ENCODE measurements at regions not wholly inside any gene's neighbourhood (a gene's known extent, or its start where the extent isn't known, plus 50 kb on each side); places are given as distances from the start of the nearest gene placed in this dataset.

DNA sequence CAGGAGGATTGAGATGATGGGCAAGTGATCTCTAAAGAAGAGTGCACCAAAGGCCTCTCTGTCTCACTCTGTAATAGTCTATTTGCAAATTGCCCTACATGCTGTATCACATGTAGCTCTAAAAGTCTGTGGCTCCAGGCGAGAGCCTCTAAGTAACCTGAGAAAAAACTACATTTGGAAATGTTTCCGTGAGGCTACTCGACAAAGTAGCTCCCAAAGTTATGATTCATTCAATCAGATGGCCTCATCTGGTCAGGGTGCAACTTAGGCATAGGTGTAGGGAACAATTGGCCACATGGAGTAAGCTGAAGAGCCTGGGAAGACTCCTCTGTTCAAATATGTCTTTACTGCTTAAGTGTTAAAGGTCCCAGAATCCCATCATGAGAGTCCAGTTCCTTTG lies 155.4 kb upstream of the PLEKHG7 start:
- Mint-ChIP-seq H3K4me1 (ENCODE audit: low read depth) (peaks cover 35% of the 10 kb centered on the region), H3K27ac (no peak overlapping the region), H3K4me3 (no peak overlapping the region), H3K27me3 (no peaks in the 10 kb centered on the region), H3K36me3 (ENCODE audit: low read depth) (peaks cover 12% of the 10 kb centered on the region), H3K9me3 (peaks cover 4% of the 10 kb centered on the region)

DNA sequence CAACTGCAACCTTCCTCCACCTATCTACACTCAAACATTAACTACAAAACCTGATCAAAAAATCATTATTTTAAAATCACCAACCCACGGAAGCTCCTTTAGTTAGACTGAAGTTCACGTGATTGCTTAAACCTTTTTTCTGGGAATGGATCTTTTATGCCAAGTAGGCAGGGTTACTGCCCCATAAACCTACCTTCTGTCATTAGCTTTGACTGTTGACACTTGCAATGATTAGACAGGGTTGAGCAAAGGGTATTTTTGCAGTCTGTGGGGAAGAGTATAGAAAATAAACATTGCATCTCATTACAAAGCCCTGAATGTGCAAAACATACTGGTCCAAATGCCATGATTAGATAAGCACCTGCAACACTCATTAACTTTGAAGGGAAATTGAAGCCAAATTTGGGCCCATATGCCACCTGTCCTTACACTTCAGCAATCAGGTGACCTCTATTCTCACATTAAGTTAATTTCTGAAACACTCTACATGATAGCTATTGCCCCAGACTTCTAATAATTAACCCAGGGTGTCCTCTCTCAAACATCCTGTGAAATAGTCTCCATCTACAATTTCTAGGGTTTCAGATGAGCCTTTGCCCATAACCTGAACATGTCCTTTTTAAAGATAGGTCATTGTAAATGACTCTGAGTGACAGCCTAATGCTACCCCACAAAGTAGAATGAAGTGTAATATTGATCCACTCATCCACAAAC lies 156.0 kb upstream of the PLEKHG7 start:
- no peak overlapping the region for H3K27ac Mint-ChIP-seq
- H3K4me3 Mint-ChIP-seq = no peak overlapping the region
- H3K27me3 Mint-ChIP-seq = no peaks in the 10 kb centered on the region
- peaks cover 41% of the 10 kb centered on the region for H3K4me1 Mint-ChIP-seq (ENCODE audit: low read depth)
- H3K36me3 Mint-ChIP-seq (ENCODE audit: low read depth) = peaks cover 16% of the 10 kb centered on the region
- peaks cover 8% of the 10 kb centered on the region for H3K9me3 Mint-ChIP-seq

DNA sequence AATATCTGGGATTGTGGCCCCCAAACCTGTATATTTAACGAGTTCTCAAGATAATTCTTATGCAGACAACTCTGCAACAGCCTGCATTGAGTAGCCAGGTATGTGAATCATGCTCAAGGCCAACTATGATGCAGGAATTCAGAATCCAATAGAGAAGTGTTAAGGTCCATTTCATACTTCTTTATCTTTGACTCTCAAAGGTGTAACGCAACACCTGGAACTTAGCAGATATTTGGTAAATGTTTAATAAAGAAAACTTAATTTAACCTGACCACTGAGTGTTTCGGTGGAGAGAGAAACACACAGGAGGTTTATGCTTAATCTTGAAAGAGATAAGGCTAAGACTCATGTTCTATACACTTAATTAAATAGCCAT lies 156.5 kb upstream of the PLEKHG7 start:
- Mint-ChIP-seq H3K27me3 (no peaks in the 10 kb centered on the region), H3K4me3 (no peak overlapping the region), H3K9me3 (peaks cover 8% of the 10 kb centered on the region), H3K36me3 (ENCODE audit: low read depth) (peaks cover 16% of the 10 kb centered on the region), H3K27ac (no peak overlapping the region), H3K4me1 (ENCODE audit: low read depth) (peaks cover 46% of the 10 kb centered on the region)

DNA sequence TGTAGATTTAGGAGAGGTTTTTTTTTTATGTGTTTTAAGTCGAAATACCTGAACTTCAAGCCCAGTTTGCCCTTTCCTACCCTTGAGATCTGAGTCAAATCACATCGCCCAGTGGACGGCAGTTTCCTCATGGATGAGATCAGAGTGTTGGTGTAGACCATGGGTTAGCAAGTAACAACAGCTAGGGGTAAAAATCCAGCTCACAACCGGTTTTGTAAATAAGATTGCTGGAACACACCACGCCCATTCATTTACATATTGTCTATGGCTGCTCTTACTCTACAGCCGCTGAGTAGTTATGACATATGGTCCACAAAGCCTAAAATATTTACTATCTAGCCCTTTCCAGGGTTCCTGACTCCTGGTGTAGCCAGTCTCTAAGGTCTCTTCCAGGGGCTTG lies 158.5 kb upstream of the PLEKHG7 start:
- Mint-ChIP-seq H3K4me3 (no peak overlapping the region), H3K27me3 (no peaks in the 10 kb centered on the region), H3K27ac (peak overlapping the region; percentile 57)

DNA sequence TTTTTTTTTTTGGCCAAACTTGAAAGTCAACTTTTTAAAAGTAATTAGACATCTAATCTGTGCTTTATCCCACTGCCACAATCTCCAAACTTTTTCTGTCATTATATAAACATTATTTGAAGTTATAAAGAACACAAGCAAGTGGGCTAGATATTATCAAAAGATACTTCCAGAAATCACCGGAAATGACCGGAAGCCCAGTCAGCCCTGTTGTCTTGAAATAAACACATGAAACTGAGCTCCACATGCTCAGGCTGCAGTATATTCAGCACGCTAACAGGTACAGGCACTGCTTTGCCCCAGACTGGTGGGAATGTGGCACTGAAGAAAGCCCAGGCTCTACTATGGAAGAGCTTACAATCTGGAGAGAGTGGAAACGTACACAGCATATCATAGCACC lies 158.9 kb upstream of the PLEKHG7 start:
- Mint-ChIP-seq H3K27me3 (no peaks in the 10 kb centered on the region), H3K4me3 (no peak overlapping the region), H3K9me3 (peaks cover 8% of the 10 kb centered on the region), H3K36me3 (ENCODE audit: low read depth) (peaks cover 14% of the 10 kb centered on the region), H3K4me1 (ENCODE audit: low read depth) (peaks cover 64% of the 10 kb centered on the region), H3K27ac (peak overlapping the region; percentile 38)

More for the DNA sequence above, 158.5 kb upstream of the PLEKHG7 start:
- Mint-ChIP-seq H3K4me1 (ENCODE audit: low read depth) (peaks cover 62% of the 10 kb centered on the region), H3K36me3 (ENCODE audit: low read depth) (peaks cover 16% of the 10 kb centered on the region), H3K9me3 (peaks cover 10% of the 10 kb centered on the region)

DNA sequence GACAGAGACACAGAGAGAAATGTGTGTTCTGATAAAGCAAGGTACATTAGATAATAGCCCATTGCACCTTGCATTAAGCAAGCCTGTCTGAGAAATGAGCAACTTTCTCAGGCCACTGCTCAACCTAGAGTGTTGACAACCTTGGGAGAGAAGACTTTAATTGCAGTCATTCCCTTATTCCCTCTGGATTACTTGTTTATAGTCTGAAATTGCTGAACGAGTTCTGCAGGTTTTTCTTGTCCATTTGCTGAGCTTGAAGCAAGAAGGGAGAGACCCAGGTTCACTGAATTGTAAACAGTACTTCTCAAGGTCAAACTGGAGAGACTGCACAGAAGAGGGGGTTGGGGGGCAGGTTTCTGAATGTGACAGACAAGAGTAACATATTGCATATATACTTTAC lies 159.4 kb upstream of the PLEKHG7 start:
- peaks cover 68% of the 10 kb centered on the region for H3K4me1 Mint-ChIP-seq (ENCODE audit: low read depth)
- no peak overlapping the region for H3K4me3 Mint-ChIP-seq
- H3K9me3 Mint-ChIP-seq = peaks cover 7% of the 10 kb centered on the region
- peak overlapping the region; percentile 71 for H3K27ac Mint-ChIP-seq
- H3K27me3 Mint-ChIP-seq = no peaks in the 10 kb centered on the region
- peaks cover 11% of the 10 kb centered on the region for H3K36me3 Mint-ChIP-seq (ENCODE audit: low read depth)

DNA sequence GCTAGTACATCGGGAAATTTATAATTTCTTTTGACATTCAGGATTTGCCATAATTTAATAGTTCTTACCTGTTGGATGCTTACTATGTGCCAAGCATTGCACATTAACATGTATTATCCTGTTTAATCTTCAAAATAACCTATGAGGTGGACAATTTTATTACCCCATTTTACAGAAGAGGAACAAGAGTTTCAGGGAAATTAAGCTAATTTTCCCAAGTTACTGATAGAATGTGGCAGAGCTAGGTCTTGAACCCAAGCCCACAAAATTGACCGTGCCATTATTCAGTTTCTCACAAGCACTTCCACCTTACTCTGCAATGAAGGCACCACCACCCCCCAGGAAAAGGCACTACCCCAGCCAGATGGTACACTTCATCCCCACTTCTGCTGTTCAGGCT lies 161.1 kb upstream of the PLEKHG7 start:
- Mint-ChIP-seq H3K27me3 (no peaks in the 10 kb centered on the region), H3K4me1 (ENCODE audit: low read depth) (peaks cover 71% of the 10 kb centered on the region), H3K36me3 (ENCODE audit: low read depth) (peaks cover 11% of the 10 kb centered on the region), H3K27ac (peak overlapping the region; percentile 99), H3K4me3 (no peak overlapping the region), H3K9me3 (peaks cover 7% of the 10 kb centered on the region)

DNA sequence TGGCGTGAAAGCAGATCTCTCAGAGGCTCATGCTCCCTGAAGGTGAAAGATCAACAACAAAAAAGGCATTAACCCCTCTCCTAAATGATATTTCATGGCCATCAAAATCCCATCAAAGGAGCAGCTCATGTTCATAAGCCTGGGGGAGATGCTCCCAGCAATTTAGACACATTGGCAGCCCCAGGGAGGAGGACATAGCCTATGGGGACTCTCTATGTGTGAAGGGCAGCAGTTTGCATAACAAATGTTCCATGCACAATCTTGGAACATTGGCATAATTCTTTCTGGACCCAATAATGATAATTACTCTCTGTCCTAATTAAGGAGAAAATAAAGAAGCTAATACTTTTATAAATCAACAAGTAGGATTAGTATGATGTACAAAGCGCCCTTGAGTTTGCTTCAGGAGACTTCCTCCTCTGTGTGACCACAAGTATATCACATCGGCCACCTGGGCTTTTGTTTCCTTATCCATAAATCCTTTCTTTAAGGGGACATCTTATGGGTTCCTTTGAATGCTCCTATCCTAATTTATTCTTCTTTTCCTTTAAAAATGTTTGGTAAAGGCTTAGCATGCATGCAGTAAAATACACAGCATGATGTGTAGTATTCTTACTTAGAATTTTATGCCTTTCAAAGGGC lies 161.9 kb upstream of the PLEKHG7 start:
- Mint-ChIP-seq H3K27ac (peak overlapping the region; percentile 99), H3K27me3 (no peaks in the 10 kb centered on the region), H3K4me1 (ENCODE audit: low read depth) (peaks cover 77% of the 10 kb centered on the region), H3K9me3 (peaks cover 7% of the 10 kb centered on the region), H3K36me3 (ENCODE audit: low read depth) (peaks cover 11% of the 10 kb centered on the region), H3K4me3 (no peak overlapping the region)

DNA sequence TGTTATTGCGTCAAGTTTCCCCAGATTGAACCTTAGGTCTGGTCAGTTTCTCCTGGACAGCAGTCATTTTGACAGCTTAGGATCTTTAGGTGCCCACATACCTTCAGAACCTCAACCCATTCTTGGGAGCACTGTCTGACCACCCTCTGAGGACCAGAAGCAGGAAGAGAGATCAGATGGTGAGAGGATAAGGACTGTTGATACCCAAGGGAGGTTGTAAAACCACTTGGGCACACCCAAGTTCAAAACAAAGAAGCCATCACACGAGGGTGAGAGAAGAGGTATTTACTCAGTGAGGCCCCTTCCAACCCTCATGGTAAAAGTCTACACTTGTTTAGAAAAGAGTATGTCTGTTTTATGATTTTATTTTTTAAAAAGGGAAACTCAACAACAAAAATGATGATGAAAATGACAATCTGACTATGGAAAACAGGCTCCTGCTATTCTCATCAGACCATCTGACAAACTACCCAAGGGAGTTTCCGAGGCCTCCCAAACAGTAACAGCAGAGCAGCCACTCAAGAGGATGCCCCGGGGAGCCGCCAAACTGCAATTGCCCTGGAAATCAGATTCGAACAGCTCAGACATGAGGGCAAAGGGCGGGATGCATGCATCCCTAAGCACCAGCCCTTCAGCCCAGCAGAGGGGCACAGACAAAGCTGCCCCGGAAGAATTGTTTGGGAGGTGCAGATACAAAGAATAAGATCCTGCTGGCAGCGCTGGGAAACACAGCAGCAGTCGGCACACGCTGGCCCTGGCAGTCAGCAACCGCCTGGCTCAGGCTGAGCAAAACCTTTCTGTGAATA lies 162.6 kb upstream of the PLEKHG7 start:
- H3K4me1 Mint-ChIP-seq (ENCODE audit: low read depth) = peaks cover 78% of the 10 kb centered on the region
- peak overlapping the region; percentile 61 for H3K4me3 Mint-ChIP-seq
- H3K36me3 Mint-ChIP-seq (ENCODE audit: low read depth) = peaks cover 11% of the 10 kb centered on the region
- peak overlapping the region; percentile 99 for H3K27ac Mint-ChIP-seq
- H3K27me3 Mint-ChIP-seq = no peaks in the 10 kb centered on the region
- peaks cover 7% of the 10 kb centered on the region for H3K9me3 Mint-ChIP-seq

DNA sequence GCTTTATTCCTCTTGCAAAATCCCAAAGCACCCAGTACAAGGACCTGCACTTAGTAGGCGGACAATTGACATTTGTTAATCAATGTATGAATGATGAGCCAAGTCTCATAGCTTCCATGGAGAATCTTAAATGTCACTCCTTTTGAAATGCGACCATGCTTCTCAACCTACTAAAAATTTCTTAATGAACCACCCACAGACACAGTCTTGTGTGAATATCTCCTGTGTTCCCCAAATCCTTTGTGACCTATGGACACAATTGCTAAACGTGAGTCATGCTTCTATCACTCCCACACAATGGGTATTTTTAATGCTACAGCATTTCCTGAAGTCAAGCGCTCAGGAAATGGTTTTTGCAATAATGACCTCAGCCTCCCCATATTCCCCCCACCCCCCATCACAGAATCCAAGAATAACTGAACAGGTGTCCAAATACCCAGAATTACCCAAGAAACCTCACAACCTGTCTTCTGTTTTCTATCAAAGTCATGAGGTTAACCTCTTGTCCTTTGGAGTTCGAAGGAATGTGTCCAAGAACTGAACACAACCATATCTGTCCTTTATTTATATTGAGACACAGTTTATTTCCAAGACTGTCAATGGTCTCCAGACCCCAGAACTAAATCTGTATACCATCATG lies 163.6 kb upstream of the PLEKHG7 start:
- H3K9me3 Mint-ChIP-seq = peaks cover 7% of the 10 kb centered on the region
- H3K4me1 Mint-ChIP-seq (ENCODE audit: low read depth) = peaks cover 72% of the 10 kb centered on the region
- H3K27me3 Mint-ChIP-seq = no peaks in the 10 kb centered on the region
- peak overlapping the region; percentile 61 for H3K4me3 Mint-ChIP-seq
- H3K36me3 Mint-ChIP-seq (ENCODE audit: low read depth) = peaks cover 8% of the 10 kb centered on the region
- H3K27ac Mint-ChIP-seq = peak overlapping the region; percentile 99

DNA sequence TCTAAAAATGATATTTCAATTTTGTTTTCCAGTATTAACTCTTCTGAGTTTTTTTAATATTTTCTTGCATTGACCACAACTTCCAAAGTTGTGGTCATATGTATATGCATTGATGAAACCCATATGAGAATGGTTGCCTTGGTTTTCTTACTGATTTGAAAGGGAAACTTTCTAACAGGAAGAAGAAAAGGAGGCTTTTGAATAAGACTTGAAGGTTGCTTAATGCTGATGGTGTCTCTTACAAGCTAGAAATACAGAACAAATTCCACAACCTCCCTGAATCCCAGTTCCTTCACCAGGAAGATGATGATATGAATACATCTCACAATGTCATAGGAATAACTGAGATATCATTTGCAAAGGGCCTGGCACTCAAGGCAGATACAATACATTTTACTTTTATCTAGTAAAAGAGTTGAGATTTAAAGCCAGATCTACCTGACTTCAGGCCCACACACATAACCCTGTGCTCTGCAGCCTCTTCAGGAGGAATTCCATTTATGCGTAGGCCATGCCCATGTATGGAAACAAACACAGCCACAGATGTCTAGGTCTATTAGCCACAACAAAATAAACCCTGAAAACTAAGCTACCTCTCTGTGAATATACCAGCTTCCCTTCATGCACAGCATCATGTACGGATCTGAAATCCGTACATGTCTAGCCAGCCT lies 165.4 kb upstream of the PLEKHG7 start:
- Mint-ChIP-seq H3K27ac (peak overlapping the region; percentile 99), H3K4me1 (ENCODE audit: low read depth) (peaks cover 60% of the 10 kb centered on the region), H3K9me3 (peaks cover 7% of the 10 kb centered on the region), H3K4me3 (no peak overlapping the region), H3K27me3 (no peaks in the 10 kb centered on the region), H3K36me3 (ENCODE audit: low read depth) (peaks cover 8% of the 10 kb centered on the region)

DNA sequence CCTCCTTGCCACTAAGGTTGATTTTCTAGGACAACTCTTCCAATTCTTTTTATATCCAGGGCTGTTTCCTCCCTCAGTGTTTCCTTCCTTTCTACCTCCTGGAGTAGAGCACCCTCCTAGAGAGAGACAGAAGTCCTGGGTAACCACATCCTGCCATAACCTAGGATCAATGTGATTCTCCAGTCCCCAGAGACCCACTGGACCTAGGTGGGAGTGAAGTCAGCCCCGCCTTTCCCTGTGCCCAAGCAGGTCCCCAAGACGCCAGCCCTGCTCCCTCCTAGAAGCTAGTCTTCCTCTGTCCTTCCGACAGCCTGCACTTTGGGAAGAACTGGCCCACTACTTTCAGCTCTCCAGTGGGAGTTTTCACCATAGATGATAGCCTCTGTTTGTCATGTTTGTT lies 166.8 kb upstream of the PLEKHG7 start:
- Mint-ChIP-seq H3K4me3 (no peak overlapping the region), H3K27ac (no peak overlapping the region), H3K4me1 (ENCODE audit: low read depth) (peaks cover 49% of the 10 kb centered on the region), H3K9me3 (peaks cover 13% of the 10 kb centered on the region), H3K36me3 (ENCODE audit: low read depth) (peaks cover 4% of the 10 kb centered on the region), H3K27me3 (no peaks in the 10 kb centered on the region)

DNA sequence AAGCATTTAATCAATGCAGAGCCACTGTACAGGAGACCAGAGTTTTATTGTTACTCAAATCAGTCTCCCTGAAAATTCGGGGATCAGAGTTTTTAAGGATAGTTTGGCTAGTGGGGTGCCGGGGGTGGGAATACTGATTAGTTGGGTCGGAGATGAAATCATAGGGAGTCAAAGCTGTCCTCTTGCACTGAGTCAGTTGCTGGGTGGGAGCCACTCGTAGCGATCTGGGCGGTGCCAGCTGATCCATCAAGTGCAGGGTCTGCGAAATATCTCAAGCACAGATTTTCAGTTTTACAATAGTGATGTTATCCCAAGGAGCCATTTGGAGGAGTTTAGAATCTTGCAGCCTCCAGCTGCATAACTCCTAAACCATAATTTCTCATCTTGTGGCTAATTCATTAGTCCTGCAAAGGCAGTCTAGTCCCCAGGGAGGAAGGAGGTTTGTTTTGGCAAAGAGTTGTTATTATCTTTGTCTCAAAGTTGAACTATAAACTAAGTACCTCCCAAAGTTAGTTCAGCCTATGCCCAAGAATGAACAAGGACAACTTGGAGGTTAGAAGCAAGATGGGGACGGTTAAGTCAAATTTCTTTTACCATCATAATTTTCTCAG lies 169.4 kb upstream of the PLEKHG7 start:
- Mint-ChIP-seq H3K27ac (no peak overlapping the region), H3K36me3 (ENCODE audit: low read depth) (peaks cover 3% of the 10 kb centered on the region), H3K9me3 (peaks cover 11% of the 10 kb centered on the region), H3K4me1 (ENCODE audit: low read depth) (peaks cover 41% of the 10 kb centered on the region), H3K4me3 (no peak overlapping the region), H3K27me3 (no peaks in the 10 kb centered on the region)

DNA sequence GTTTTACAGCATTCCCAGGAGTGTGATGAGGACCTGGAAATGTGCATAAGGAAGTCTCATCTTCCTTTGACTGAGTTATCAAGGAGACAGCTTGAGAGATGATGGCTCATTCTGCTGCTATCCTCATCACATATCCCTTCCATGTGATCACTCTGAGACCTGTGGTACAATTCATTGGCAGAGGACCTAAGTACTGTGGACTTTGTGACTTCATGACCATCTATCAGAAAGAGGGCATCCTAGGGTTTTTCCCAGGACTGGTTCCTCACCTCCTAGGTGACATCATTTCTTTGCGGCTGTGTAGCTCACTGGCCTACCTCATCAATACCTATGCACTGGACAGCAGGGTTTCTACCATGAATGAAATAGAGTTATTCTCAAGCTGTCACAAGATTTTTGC lies 172.1 kb upstream of the PLEKHG7 start:
- Mint-ChIP-seq H3K36me3 (ENCODE audit: low read depth) (peaks cover 3% of the 10 kb centered on the region), H3K27me3 (no peaks in the 10 kb centered on the region), H3K4me3 (no peak overlapping the region), H3K4me1 (ENCODE audit: low read depth) (peaks cover 26% of the 10 kb centered on the region), H3K9me3 (peaks cover 11% of the 10 kb centered on the region), H3K27ac (no peak overlapping the region)
